H1 (cell line): ENCODE measurements at regions not wholly inside any gene's neighbourhood (a gene's known extent, or its start where the extent isn't known, plus 50 kb on each side); places are given as distances from the start of the nearest gene placed in this dataset.
"Not testable (repeated sequence)": the region's sequence is repeated elsewhere in the genome, so short reads cannot be mapped to it uniquely, and the experiment has no call there.

Source experiments
- CTCF ChIP-seq, 3 experiments: IDR thresholded peaks; 1 replicate in 2 of 3; 2 replicates in 1 of 3; pipeline versions ENCODE4 v1.5.1 to v1.6.1; 2011; ENCODE audit warnings: low read length in 3 of 3, mild to moderate bottlenecking in 3 of 3, inconsistent platforms in 2 of 3, low read depth in 1 of 3, moderate library complexity in 1 of 3; ENCODE audit not compliant: insufficient read depth in 1 of 3; ENCODE audit errors: control extremely low read depth in 1 of 3
- RBBP5 ChIP-seq: IDR thresholded peaks from 2 replicates; pipeline ENCODE4 v1.7.1; 2012; ENCODE audit warnings: low read depth, mild to moderate bottlenecking, inconsistent platforms, low read length, moderate library complexity, borderline replicate concordance

- TF ChIP-seq RBBP5; CTCF (IDR thresholded peaks at IDR 0.05; ENCODE audit: control extremely low read depth in 1 of 3, insufficient read depth in 1 of 3, low read depth in 1 of 3, low read length in 3 of 3): not testable (repeated sequence)
Measured at GRCh38 chr1:87413846-87414245, 85.2 kb downstream of the LMO4 start.
